Loucy (cell line): ENCODE measurements at regions not wholly inside any gene's neighbourhood (a gene's known extent, or its start where the extent isn't known, plus 50 kb on each side); places are given as distances from the start of the nearest gene placed in this dataset.

ENCODE experiments used
- H2AFZ ChIP-seq: fragments of 200-600 bp; sonication (generic); 2 replicates; pipeline ENCODE4 v1.6.0; 2016; ENCODE audit warnings: antibody characterized with exemption, mild to moderate bottlenecking, low read length, moderate library complexity
- H3F3A ChIP-seq: fragments of 200-600 bp; 2 replicates; pipeline ENCODE4 v1.6.0; 2016; ENCODE audit warnings: antibody characterized with exemption, low read depth, mild to moderate bottlenecking
- H3K27me3 ChIP-seq: fragments of 200-600 bp; sonication (generic); 2 replicates; pipeline ENCODE4 v1.6.1; 2014; ENCODE audit warnings: low read length, mild to moderate bottlenecking; ENCODE audit not compliant: insufficient read depth, poor library complexity, severe bottlenecking
- H3K36me3 ChIP-seq: fragments of 200-600 bp; sonication (generic); 2 replicates; pipeline ENCODE4 v1.6.1; 2016; ENCODE audit warnings: low read length; ENCODE audit not compliant: insufficient read depth
- H3K4me1 ChIP-seq: fragments of 200-600 bp; sonication (generic); 2 replicates; pipeline ENCODE4 v1.5.1; 2014; ENCODE audit warnings: low read length, mild to moderate bottlenecking; ENCODE audit not compliant: insufficient read depth, poor library complexity, severe bottlenecking
- H3K4me2 ChIP-seq: fragments of 200-600 bp; sonication (generic); 2 replicates; pipeline ENCODE4 v1.6.0; 2014; ENCODE audit warnings: antibody characterized with exemption, low read length, low read depth, mild to moderate bottlenecking; ENCODE audit not compliant: poor library complexity, severe bottlenecking
- H3K4me3 ChIP-seq: fragments of 200-600 bp; sonication (generic); 2 replicates; pipeline ENCODE4 v1.5.1; 2014; ENCODE audit warnings: low read length, mild to moderate bottlenecking, mixed read lengths; ENCODE audit not compliant: poor library complexity, severe bottlenecking
- H3K79me2 ChIP-seq: fragments of 200-600 bp; sonication (generic); 2 replicates; pipeline ENCODE4 v1.6.1; 2014; ENCODE audit warnings: low read length; ENCODE audit not compliant: insufficient read depth
- H3K9ac ChIP-seq: fragments of 200-600 bp; sonication (generic); 2 replicates; pipeline ENCODE4 v1.6.0; 2014; ENCODE audit warnings: mild to moderate bottlenecking, low read depth, low read length, moderate library complexity; ENCODE audit not compliant: poor library complexity, severe bottlenecking
- H3K9me2 ChIP-seq: fragments of 200-600 bp; sonication (generic); replicated peaks from 2 replicates; pipeline ENCODE4 v1.6.1; 2016; ENCODE audit warnings: low read depth, low read length, mixed read lengths
- H3K9me3 ChIP-seq: fragments of 200-600 bp; sonication (generic); 2 replicates; pipeline ENCODE4 v1.6.1; 2014; ENCODE audit warnings: mild to moderate bottlenecking, antibody characterized with exemption, low read length, low read depth; ENCODE audit not compliant: insufficient read depth
- H4K20me1 ChIP-seq: fragments of 200-600 bp; sonication (generic); 2 replicates; pipeline ENCODE4 v1.6.0; 2014; ENCODE audit warnings: antibody characterized with exemption, low read length, mild to moderate bottlenecking; ENCODE audit not compliant: insufficient read depth, poor library complexity, severe bottlenecking
- CTCF ChIP-seq: fragments of 200-600 bp; sonication (generic); conservative IDR thresholded peaks from 2 replicates; pipeline ENCODE4 v1.5.1; 2014; ENCODE audit warnings: mild to moderate bottlenecking, antibody characterized with exemption, low read length
- EZH2phosphoT487 ChIP-seq: fragments of 200-600 bp; IDR thresholded peaks from 2 replicates; pipeline ENCODE4 v1.6.1; 2018; ENCODE audit warnings: antibody characterized with exemption, mild to moderate bottlenecking, moderate library complexity, borderline replicate concordance

GRCh38 chr18:39406941-39407340, 1841.3 kb upstream of the CELF4 start:
- no peaks in the 10 kb centered on the region for H3K9me3 ChIP-seq
- TF ChIP-seq CTCF = no peak
- H3K4me2 ChIP-seq = no peak overlapping the region
- no peak overlapping the region for H3K9ac ChIP-seq
- no peak overlapping the region for H2AFZ ChIP-seq
- H3K36me3 ChIP-seq = no peaks in the 10 kb centered on the region
- no peaks in the 10 kb centered on the region for H3F3A ChIP-seq
- H3K4me3 ChIP-seq = no peak overlapping the region
- no peaks in the 10 kb centered on the region for H3K79me2 ChIP-seq
- no peaks in the 10 kb centered on the region for H4K20me1 ChIP-seq
- no peaks in the 10 kb centered on the region for H3K4me1 ChIP-seq
- no peaks in the 10 kb centered on the region for H3K27me3 ChIP-seq
- no peaks in the 10 kb centered on the region for H3K9me2 ChIP-seq

DNA sequence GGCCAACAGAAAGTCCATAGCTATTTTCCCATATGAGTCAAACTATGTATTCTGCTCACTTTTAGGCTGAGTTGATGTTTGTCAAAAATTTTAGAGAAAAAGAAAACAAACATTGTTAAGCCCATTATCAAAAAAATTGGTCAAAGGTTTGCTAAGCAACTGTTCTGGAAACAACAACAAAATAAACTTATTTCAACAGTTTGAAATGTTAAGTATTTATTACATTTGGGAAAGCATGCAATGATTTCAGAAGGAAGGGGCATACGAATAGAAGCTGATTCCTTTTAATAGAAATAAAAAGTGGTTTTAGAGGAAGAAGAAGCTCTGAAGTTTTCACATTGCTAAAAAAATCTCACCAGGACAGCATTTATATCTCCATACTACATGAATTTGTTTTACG, 1837.5 kb upstream of the CELF4 start:
- Histone ChIP-seq H3K4me2 (no peak overlapping the region), H4K20me1 (no peaks in the 10 kb centered on the region), H3K36me3 (no peaks in the 10 kb centered on the region), H3K9ac (no peak overlapping the region), H3K79me2 (no peaks in the 10 kb centered on the region), H2AFZ (no peak overlapping the region), H3K27me3 (no peaks in the 10 kb centered on the region), H3K9me3 (no peaks in the 10 kb centered on the region), H3K4me3 (no peak overlapping the region), H3K4me1 (no peaks in the 10 kb centered on the region), H3F3A (no peaks in the 10 kb centered on the region), H3K9me2 (no peaks in the 10 kb centered on the region)
- TF ChIP-seq EZH2phosphoT487 (no peak), CTCF (no peak)

GRCh38 chr18:39399662-39400061, 1834.1 kb upstream of the CELF4 start:
- Histone ChIP-seq H3K36me3 (no peaks in the 10 kb centered on the region), H3K4me3 (no peak overlapping the region), H2AFZ (no peak overlapping the region), H3K9ac (no peak overlapping the region), H3K4me1 (no peaks in the 10 kb centered on the region), H3K27me3 (no peaks in the 10 kb centered on the region), H3K9me3 (no peaks in the 10 kb centered on the region), H3K9me2 (no peaks in the 10 kb centered on the region), H3F3A (no peaks in the 10 kb centered on the region), H4K20me1 (no peaks in the 10 kb centered on the region), H3K4me2 (no peak overlapping the region), H3K79me2 (no peaks in the 10 kb centered on the region)
- TF ChIP-seq CTCF = no peak
- no peak for TF ChIP-seq EZH2phosphoT487
